ENCODE measurements at regions not wholly inside any gene's neighbourhood (a gene's known extent, or its start where the extent isn't known, plus 50 kb on each side); places are given as distances from the start of the nearest gene placed in this dataset.

DNA sequence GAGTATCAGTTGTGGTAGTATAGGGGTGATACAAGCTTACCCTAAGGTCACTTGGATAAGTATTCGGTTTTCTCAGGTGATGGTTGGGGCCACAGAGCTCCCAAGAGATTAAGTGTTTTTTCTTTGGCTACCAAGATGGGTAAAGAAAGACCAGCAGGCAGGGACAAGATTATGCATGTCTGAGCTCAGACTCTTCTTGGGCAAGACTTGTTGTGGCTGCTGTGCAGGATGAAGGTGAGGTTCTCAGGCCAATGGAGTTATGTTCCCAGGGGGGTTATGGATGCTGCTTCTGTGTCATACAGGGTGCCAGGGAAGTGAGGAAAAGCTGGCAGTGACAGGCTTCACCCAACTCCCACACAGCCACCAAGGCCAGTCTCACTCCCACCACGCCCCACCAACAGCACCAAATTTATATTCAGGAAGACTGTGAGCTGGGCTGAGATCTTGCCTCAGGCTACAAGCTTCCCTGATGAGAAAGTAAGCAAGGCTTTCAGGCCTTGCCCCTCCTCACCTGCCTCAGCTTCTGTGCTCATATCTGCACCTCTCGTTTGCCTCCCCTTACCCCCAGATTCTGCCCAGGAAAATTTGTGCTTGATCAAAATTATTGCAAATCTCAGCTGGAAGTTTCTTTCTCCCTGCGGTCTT, 511.8 kb upstream of the SLITRK1 start:
- TF ChIP-seq EZH2 (IDR thresholded peaks at IDR 0.05; ENCODE audit: low read depth, unreplicated experiment) (no peak), JUNB (IDR thresholded peaks at IDR 0.05; ENCODE audit: unreplicated experiment) (no peak), POLR2AphosphoS5 (IDR thresholded peaks at IDR 0.05; ENCODE audit: low read depth) (no peak), CREB1 (CRISPR knock-in tag; IDR thresholded peaks at IDR 0.05; ENCODE audit: low read depth) (no peak), ZNF114 (CRISPR knock-in tag; IDR thresholded peaks at IDR 0.05) (no peak), EZH2phosphoT487 (IDR thresholded peaks at IDR 0.05; ENCODE audit: unreplicated experiment) (no peak), NANOG (IDR thresholded peaks at IDR 0.05; ENCODE audit: borderline replicate concordance) (no peak), STAT1 (IDR thresholded peaks at IDR 0.05; ENCODE audit: unreplicated experiment) (no peak), ZNF331 (CRISPR knock-in tag; IDR thresholded peaks at IDR 0.05; ENCODE audit: low read depth) (no peak)
- TF ChIP-seq, protein P1, sequence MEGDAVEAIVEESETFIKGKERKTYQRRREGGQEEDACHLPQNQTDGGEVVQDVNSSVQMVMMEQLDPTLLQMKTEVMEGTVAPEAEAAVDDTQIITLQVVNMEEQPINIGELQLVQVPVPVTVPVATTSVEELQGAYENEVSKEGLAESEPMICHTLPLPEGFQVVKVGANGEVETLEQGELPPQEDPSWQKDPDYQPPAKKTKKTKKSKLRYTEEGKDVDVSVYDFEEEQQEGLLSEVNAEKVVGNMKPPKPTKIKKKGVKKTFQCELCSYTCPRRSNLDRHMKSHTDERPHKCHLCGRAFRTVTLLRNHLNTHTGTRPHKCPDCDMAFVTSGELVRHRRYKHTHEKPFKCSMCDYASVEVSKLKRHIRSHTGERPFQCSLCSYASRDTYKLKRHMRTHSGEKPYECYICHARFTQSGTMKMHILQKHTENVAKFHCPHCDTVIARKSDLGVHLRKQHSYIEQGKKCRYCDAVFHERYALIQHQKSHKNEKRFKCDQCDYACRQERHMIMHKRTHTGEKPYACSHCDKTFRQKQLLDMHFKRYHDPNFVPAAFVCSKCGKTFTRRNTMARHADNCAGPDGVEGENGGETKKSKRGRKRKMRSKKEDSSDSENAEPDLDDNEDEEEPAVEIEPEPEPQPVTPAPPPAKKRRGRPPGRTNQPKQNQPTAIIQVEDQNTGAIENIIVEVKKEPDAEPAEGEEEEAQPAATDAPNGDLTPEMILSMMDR (conservative IDR thresholded peaks at IDR 0.05; ENCODE audit: low read depth in 2 of 2), result no peak
- TF ChIP-seq, protein P2, sequence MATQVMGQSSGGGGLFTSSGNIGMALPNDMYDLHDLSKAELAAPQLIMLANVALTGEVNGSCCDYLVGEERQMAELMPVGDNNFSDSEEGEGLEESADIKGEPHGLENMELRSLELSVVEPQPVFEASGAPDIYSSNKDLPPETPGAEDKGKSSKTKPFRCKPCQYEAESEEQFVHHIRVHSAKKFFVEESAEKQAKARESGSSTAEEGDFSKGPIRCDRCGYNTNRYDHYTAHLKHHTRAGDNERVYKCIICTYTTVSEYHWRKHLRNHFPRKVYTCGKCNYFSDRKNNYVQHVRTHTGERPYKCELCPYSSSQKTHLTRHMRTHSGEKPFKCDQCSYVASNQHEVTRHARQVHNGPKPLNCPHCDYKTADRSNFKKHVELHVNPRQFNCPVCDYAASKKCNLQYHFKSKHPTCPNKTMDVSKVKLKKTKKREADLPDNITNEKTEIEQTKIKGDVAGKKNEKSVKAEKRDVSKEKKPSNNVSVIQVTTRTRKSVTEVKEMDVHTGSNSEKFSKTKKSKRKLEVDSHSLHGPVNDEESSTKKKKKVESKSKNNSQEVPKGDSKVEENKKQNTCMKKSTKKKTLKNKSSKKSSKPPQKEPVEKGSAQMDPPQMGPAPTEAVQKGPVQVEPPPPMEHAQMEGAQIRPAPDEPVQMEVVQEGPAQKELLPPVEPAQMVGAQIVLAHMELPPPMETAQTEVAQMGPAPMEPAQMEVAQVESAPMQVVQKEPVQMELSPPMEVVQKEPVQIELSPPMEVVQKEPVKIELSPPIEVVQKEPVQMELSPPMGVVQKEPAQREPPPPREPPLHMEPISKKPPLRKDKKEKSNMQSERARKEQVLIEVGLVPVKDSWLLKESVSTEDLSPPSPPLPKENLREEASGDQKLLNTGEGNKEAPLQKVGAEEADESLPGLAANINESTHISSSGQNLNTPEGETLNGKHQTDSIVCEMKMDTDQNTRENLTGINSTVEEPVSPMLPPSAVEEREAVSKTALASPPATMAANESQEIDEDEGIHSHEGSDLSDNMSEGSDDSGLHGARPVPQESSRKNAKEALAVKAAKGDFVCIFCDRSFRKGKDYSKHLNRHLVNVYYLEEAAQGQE (IDR thresholded peaks at IDR 0.05; ENCODE audit: unreplicated experiment), result no peak
- TF ChIP-seq, protein P3, sequence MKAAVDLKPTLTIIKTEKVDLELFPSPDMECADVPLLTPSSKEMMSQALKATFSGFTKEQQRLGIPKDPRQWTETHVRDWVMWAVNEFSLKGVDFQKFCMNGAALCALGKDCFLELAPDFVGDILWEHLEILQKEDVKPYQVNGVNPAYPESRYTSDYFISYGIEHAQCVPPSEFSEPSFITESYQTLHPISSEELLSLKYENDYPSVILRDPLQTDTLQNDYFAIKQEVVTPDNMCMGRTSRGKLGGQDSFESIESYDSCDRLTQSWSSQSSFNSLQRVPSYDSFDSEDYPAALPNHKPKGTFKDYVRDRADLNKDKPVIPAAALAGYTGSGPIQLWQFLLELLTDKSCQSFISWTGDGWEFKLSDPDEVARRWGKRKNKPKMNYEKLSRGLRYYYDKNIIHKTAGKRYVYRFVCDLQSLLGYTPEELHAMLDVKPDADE (IDR thresholded peaks at IDR 0.05), result no peak
- TF ChIP-seq, protein P4, sequence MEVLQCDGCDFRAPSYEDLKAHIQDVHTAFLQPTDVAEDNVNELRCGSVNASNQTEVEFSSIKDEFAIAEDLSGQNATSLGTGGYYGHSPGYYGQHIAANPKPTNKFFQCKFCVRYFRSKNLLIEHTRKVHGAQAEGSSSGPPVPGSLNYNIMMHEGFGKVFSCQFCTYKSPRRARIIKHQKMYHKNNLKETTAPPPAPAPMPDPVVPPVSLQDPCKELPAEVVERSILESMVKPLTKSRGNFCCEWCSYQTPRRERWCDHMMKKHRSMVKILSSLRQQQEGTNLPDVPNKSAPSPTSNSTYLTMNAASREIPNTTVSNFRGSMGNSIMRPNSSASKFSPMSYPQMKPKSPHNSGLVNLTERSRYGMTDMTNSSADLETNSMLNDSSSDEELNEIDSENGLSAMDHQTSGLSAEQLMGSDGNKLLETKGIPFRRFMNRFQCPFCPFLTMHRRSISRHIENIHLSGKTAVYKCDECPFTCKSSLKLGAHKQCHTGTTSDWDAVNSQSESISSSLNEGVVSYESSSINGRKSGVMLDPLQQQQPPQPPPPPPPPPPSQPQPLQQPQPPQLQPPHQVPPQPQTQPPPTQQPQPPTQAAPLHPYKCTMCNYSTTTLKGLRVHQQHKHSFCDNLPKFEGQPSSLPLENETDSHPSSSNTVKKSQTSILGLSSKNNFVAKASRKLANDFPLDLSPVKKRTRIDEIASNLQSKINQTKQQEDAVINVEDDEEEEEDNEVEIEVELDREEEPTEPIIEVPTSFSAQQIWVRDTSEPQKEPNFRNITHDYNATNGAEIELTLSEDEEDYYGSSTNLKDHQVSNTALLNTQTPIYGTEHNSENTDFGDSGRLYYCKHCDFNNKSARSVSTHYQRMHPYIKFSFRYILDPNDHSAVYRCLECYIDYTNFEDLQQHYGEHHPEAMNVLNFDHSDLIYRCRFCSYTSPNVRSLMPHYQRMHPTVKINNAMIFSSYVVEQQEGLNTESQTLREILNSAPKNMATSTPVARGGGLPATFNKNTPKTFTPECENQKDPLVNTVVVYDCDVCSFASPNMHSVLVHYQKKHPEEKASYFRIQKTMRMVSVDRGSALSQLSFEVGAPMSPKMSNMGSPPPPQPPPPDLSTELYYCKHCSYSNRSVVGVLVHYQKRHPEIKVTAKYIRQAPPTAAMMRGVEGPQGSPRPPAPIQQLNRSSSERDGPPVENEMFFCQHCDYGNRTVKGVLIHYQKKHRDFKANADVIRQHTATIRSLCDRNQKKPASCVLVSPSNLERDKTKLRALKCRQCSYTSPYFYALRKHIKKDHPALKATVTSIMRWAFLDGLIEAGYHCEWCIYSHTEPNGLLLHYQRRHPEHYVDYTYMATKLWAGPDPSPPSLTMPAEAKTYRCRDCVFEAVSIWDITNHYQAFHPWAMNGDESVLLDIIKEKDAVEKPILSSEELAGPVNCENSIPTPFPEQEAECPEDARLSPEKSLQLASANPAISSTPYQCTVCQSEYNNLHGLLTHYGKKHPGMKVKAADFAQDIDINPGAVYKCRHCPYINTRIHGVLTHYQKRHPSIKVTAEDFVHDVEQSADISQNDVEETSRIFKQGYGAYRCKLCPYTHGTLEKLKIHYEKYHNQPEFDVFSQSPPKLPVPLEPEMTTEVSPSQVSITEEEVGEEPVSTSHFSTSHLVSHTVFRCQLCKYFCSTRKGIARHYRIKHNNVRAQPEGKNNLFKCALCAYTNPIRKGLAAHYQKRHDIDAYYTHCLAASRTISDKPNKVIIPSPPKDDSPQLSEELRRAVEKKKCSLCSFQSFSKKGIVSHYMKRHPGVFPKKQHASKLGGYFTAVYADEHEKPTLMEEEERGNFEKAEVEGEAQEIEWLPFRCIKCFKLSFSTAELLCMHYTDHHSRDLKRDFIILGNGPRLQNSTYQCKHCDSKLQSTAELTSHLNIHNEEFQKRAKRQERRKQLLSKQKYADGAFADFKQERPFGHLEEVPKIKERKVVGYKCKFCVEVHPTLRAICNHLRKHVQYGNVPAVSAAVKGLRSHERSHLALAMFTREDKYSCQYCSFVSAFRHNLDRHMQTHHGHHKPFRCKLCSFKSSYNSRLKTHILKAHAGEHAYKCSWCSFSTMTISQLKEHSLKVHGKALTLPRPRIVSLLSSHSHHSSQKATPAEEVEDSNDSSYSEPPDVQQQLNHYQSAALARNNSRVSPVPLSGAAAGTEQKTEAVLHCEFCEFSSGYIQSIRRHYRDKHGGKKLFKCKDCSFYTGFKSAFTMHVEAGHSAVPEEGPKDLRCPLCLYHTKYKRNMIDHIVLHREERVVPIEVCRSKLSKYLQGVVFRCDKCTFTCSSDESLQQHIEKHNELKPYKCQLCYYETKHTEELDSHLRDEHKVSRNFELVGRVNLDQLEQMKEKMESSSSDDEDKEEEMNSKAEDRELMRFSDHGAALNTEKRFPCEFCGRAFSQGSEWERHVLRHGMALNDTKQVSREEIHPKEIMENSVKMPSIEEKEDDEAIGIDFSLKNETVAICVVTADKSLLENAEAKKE (CRISPR knock-in tag; IDR thresholded peaks at IDR 0.05), result no peak
